ENCODE measurements at regions not wholly inside any gene's neighbourhood (a gene's known extent, or its start where the extent isn't known, plus 50 kb on each side); places are given as distances from the start of the nearest gene placed in this dataset.

DNA sequence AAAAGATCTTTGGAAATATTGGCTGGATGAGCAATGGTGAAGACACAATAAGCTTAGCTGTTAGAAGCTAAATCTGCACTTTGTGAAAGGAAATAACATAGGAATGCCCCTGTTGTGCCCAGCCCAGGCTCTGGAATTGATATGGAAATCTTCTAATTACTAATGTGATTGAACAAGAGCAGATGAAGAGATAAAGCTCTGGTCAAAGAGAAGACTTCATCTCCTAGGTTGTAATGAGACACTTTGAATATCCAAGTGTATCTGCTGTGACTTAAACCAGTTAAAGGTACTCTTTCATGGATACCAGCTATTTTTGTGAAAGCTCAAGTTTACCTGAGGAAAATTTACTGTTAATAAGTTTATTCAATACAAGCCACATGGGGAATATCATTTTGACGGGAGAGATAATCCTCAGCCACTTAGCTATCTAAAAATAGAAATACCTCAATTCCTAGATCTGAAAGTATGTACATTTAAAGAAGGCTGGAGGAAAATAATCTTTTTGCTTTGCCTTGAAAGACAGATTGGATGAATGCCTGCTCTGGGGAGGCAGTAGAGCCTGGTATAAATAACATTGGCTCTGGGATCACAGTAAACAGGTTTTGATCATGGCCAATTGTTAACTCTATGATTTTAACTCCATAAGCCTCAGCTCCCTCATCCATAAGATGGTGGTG lies 494.0 kb upstream of the B3GALT2 start:
- Histone ChIP-seq H3K36me3 (ENCODE audit: control insufficient read depth in 2 of 2, insufficient read depth in 2 of 2, low read length in 1 of 2) (no peaks in the 10 kb centered on the region), H3K9me3 (ENCODE audit: control insufficient read depth in 2 of 2, insufficient read depth in 1 of 2, low read length in 1 of 2) (no peaks in the 10 kb centered on the region), H3K4me3 (ENCODE audit: low read length in 2 of 2) (no peak overlapping the region), H3K27ac (ENCODE audit: low read depth in 1 of 2, low read length in 1 of 2) (no peak overlapping the region), H3K4me1 (ENCODE audit: control insufficient read depth in 2 of 2, insufficient read depth in 2 of 2, low read length in 2 of 2) (no peaks in the 10 kb centered on the region), H3K27me3 (ENCODE audit: control insufficient read depth in 2 of 2, insufficient read depth in 1 of 2, low read length in 1 of 2) (no peaks in the 10 kb centered on the region)
- WGBS: 69% methylated on average over 1 of the region's 1 CpG
- DNase-seq (ENCODE audit: low read depth in 6 of 9, low spot score in 9 of 9): no peak

DNA sequence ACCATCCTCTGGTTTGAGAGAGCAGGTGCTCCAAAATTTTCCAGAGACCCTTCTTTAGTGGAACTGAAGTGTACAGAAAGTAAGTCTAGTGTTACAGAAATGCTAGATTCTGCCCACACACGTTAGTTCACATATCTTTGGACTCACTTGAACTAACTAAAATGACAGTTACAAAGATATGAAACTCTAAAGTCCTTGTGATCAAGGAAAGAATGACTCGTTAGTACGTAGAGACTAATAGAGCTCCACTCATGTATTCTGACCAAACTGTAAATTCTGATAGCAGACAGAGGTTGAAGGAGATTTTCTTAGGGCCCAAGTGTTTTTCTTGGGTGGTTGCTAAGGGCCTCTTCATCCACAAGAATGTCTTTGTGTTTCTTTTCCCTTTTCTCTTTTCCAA lies 491.5 kb upstream of the B3GALT2 start:
- no peaks in the 10 kb centered on the region for H3K27me3 ChIP-seq (ENCODE audit: control insufficient read depth in 2 of 2, insufficient read depth in 1 of 2, low read length in 1 of 2)
- no peaks in the 10 kb centered on the region for H3K4me1 ChIP-seq (ENCODE audit: control insufficient read depth in 2 of 2, insufficient read depth in 2 of 2, low read length in 2 of 2)
- no peaks in the 10 kb centered on the region for H3K9me3 ChIP-seq (ENCODE audit: control insufficient read depth in 2 of 2, insufficient read depth in 1 of 2, low read length in 1 of 2)
- no peak overlapping the region for H3K4me3 ChIP-seq (ENCODE audit: low read length in 2 of 2)
- no peak for DNase-seq (ENCODE audit: low read depth in 6 of 9, low spot score in 9 of 9)
- WGBS: 92% methylated on average over 3 of the region's 3 CpGs
- no peak overlapping the region for H3K27ac ChIP-seq (ENCODE audit: low read depth in 1 of 2, low read length in 1 of 2)
- H3K36me3 ChIP-seq (ENCODE audit: control insufficient read depth in 2 of 2, insufficient read depth in 2 of 2, low read length in 1 of 2): no peaks in the 10 kb centered on the region

DNA sequence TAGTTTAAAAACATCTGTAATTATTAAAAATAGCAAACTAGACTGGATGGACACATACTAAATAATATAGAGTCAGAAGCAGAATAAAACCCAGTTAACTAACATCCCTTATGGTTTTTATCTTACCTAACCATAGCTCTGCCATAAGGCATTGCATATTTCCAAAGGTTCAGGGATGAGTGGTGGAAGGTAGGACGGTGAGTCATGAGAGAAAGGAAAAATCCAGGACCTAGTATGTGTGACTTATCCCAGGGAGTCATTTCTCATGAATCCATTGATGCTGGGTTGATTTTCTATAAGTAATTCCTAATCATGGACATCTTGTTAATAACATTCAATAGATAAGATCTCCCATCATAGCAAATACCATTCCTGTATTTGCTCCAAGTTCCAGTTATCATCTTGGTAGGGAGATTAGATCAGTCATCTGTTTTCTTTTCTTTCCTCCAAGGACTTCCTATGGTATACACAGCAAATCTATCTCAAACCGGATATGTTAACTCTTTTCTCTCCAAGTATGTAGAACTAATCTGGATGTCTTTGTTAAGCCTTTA lies 490.7 kb upstream of the B3GALT2 start:
- no peak overlapping the region for H3K4me3 ChIP-seq (ENCODE audit: low read length in 2 of 2)
- H3K36me3 ChIP-seq (ENCODE audit: control insufficient read depth in 2 of 2, insufficient read depth in 2 of 2, low read length in 1 of 2): no peaks in the 10 kb centered on the region
- no peaks in the 10 kb centered on the region for H3K4me1 ChIP-seq (ENCODE audit: control insufficient read depth in 2 of 2, insufficient read depth in 2 of 2, low read length in 2 of 2)
- H3K9me3 ChIP-seq (ENCODE audit: control insufficient read depth in 2 of 2, insufficient read depth in 1 of 2, low read length in 1 of 2): no peaks in the 10 kb centered on the region
- H3K27ac ChIP-seq (ENCODE audit: low read depth in 1 of 2, low read length in 1 of 2): no peak overlapping the region
- WGBS: 66% methylated on average over 2 of the region's 2 CpGs
- no peak for DNase-seq (ENCODE audit: low read depth in 6 of 9, low spot score in 9 of 9)
- no peaks in the 10 kb centered on the region for H3K27me3 ChIP-seq (ENCODE audit: control insufficient read depth in 2 of 2, insufficient read depth in 1 of 2, low read length in 1 of 2)

DNA sequence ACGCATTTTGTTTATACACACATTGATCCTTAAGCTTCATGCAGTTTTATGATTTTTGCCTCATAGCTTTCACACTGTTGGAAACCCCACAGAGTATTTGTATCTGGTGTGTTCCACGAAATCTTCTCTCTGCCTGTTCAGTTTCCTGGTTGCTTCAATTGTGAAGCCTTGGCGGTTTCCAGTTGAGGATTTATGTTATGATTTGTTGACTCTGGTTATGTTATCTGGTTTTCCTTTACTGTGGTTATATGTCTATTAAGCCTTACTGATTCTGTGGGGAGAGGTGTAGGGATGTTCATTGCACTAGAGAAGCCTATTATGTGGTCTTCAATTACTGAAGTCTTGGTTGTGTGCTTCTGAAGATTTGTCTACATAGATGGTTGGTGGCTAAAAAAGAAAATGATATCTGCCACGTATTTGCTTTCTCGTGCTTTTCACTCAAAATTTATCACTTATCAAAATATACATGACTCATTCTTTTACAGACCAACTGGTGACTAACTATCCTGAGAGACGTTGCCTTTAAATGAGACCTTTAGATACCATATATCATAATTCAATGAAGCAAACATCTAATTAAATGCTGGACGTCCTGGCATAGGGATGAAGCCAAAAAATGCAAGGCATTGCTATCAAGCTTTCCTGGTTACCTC lies 488.0 kb upstream of the B3GALT2 start:
- H3K4me1 ChIP-seq (ENCODE audit: control insufficient read depth in 2 of 2, insufficient read depth in 2 of 2, low read length in 2 of 2): no peaks in the 10 kb centered on the region
- no peak overlapping the region for H3K4me3 ChIP-seq (ENCODE audit: low read length in 2 of 2)
- DNase-seq (ENCODE audit: low read depth in 6 of 9, low spot score in 9 of 9): no peak
- H3K36me3 ChIP-seq (ENCODE audit: control insufficient read depth in 2 of 2, insufficient read depth in 2 of 2, low read length in 1 of 2): no peaks in the 10 kb centered on the region
- WGBS: 92% methylated on average over 7 of the region's 7 CpGs
- no peaks in the 10 kb centered on the region for H3K27me3 ChIP-seq (ENCODE audit: control insufficient read depth in 2 of 2, insufficient read depth in 1 of 2, low read length in 1 of 2)
- no peak overlapping the region for H3K27ac ChIP-seq (ENCODE audit: low read depth in 1 of 2, low read length in 1 of 2)
- H3K9me3 ChIP-seq (ENCODE audit: control insufficient read depth in 2 of 2, insufficient read depth in 1 of 2, low read length in 1 of 2): no peaks in the 10 kb centered on the region

DNA sequence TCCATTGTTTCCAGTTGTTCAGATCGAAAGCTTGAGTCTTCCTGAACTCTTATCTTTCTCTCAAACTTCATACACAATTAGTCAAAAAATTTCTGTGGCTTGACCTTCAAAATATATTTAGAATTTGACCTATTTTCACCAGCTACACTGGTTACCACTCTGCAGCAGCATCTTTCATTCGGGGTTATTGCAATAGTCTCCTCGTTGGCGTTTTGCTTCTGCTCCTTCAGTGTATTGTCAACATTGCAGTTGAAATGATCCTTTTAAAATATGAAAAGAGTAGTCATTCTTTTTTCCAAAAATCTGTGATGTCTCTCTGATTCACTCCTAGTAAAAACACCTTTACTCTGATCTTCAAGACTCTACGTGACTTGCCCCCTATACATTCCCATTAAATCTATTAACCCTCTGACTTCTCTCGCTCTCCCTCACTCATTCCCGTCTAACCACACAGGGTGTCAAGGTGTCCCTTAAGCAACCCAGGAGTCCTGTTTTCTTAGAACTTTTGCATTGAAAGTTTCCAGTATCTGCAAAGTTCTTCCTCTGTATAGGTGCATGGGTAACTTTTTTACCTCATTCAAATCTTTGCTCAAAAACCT lies 480.2 kb upstream of the B3GALT2 start:
- no peak for DNase-seq (ENCODE audit: low read depth in 6 of 9, low spot score in 9 of 9)
- H3K4me1 ChIP-seq (ENCODE audit: control insufficient read depth in 2 of 2, insufficient read depth in 2 of 2, low read length in 2 of 2): no peaks in the 10 kb centered on the region
- 98% methylated on average over 7 of the region's 7 CpGs for WGBS
- no peak overlapping the region for H3K27ac ChIP-seq (ENCODE audit: low read depth in 1 of 2, low read length in 1 of 2)
- H3K27me3 ChIP-seq (ENCODE audit: control insufficient read depth in 2 of 2, insufficient read depth in 1 of 2, low read length in 1 of 2): no peaks in the 10 kb centered on the region
- no peak overlapping the region for H3K4me3 ChIP-seq (ENCODE audit: low read length in 2 of 2)
- no peaks in the 10 kb centered on the region for H3K36me3 ChIP-seq (ENCODE audit: control insufficient read depth in 2 of 2, insufficient read depth in 2 of 2, low read length in 1 of 2)
- H3K9me3 ChIP-seq (ENCODE audit: control insufficient read depth in 2 of 2, insufficient read depth in 1 of 2, low read length in 1 of 2): no peaks in the 10 kb centered on the region

DNA sequence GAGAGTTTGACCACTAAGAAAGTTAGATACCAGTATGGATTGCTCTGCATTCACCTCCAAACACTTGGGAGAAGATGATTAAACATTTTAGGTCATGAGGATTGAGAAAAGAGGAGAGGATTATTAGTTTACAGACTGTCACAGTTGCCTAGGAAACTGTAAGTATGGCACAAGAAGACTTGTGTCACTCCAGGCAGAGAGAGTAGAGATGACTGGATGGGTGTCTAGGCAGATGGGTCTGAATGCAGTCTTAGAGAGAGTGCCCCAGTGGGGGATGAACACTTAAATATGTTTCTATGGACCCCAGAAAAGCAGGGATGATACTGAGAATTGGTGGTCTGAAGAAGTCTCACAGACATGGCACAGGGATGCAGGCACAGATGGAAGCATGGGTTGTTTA lies 477.6 kb upstream of the B3GALT2 start:
- no peaks in the 10 kb centered on the region for H3K36me3 ChIP-seq (ENCODE audit: control insufficient read depth in 2 of 2, insufficient read depth in 2 of 2, low read length in 1 of 2)

DNA sequence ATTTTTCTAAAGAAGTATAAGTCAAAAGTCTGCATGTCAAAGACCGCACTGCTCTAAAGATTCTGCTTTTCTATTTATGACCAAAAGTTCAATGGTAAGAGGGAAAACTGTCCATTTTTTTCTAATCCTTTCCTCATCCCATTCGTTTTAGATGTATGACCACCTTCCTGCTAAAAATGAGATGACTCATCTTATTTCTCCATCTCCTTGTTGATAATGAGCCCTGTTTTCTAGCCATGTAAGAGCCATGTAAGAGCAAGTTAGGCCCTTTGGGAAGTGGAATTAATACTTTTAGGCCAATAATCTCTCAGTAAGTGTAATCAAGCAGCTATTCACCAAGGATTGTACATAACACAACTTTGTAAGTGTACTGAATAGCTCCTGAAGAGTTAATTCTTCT lies 475.6 kb upstream of the B3GALT2 start:
- DNase-seq (ENCODE audit: low read depth in 6 of 9, low spot score in 9 of 9): no peak
- no peaks in the 10 kb centered on the region for H3K27me3 ChIP-seq (ENCODE audit: control insufficient read depth in 2 of 2, insufficient read depth in 1 of 2, low read length in 1 of 2)

More for the DNA sequence above, 477.6 kb upstream of the B3GALT2 start:
- H3K4me3 ChIP-seq (ENCODE audit: low read length in 2 of 2): no peak overlapping the region
- H3K4me1 ChIP-seq (ENCODE audit: control insufficient read depth in 2 of 2, insufficient read depth in 2 of 2, low read length in 2 of 2): no peaks in the 10 kb centered on the region
- no peaks in the 10 kb centered on the region for H3K9me3 ChIP-seq (ENCODE audit: control insufficient read depth in 2 of 2, insufficient read depth in 1 of 2, low read length in 1 of 2)
- DNase-seq (ENCODE audit: low read depth in 6 of 9, low spot score in 9 of 9): no peak
- no peaks in the 10 kb centered on the region for H3K27me3 ChIP-seq (ENCODE audit: control insufficient read depth in 2 of 2, insufficient read depth in 1 of 2, low read length in 1 of 2)
- H3K27ac ChIP-seq (ENCODE audit: low read depth in 1 of 2, low read length in 1 of 2): no peak overlapping the region

DNA sequence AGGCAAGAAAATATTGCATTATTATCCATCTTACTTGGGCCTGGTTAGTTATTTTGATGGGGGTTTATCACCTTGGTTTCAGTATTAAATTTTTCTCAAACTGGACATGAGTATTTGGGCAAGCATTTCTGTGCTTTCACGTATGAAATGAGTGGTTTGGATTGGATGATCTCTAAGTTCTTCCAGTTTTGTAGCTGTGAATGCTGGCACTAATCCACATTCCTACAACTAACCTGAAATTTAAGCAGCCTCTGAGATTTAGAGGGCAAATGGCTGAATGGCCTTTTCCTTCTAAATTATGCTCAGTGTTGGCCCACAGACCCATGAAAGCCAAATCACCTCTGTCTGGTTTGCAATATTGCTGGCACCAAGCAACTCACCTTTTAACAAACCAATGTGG lies 475.0 kb upstream of the B3GALT2 start:
- 88% methylated on average over 1 of the region's 1 CpG for WGBS
- no peaks in the 10 kb centered on the region for H3K36me3 ChIP-seq (ENCODE audit: control insufficient read depth in 2 of 2, insufficient read depth in 2 of 2, low read length in 1 of 2)

More for the DNA sequence above, 475.6 kb upstream of the B3GALT2 start:
- WGBS: 92% methylated on average over 2 of the region's 2 CpGs
- Histone ChIP-seq H3K4me3 (ENCODE audit: low read length in 2 of 2) (no peak overlapping the region), H3K27ac (ENCODE audit: low read depth in 1 of 2, low read length in 1 of 2) (no peak overlapping the region), H3K4me1 (ENCODE audit: control insufficient read depth in 2 of 2, insufficient read depth in 2 of 2, low read length in 2 of 2) (no peaks in the 10 kb centered on the region), H3K9me3 (ENCODE audit: control insufficient read depth in 2 of 2, insufficient read depth in 1 of 2, low read length in 1 of 2) (no peaks in the 10 kb centered on the region), H3K36me3 (ENCODE audit: control insufficient read depth in 2 of 2, insufficient read depth in 2 of 2, low read length in 1 of 2) (no peaks in the 10 kb centered on the region)

DNA sequence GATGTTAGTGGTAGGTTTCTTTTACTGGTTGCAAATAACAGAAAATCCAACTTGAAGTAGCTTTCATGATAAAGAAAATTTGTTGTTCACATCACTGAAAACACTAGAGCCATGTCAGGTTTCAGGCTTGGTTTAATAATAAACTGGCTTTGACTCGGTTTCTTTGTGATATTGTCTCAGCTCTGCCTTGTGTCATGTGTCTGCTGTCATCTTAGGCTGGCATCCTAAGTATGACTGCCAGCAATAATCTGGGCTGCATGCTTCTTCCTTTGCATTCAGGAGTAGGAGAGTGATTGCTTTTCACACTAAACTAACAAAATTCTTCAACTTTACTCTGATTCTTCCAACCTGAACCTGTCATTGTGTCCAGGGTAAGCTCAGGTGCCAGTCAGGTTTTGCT lies 474.0 kb upstream of the B3GALT2 start:
- 93% methylated on average over 1 of the region's 1 CpG for WGBS
- Histone ChIP-seq H3K27ac (ENCODE audit: low read depth in 1 of 2, low read length in 1 of 2) (no peak overlapping the region), H3K4me1 (ENCODE audit: control insufficient read depth in 2 of 2, insufficient read depth in 2 of 2, low read length in 2 of 2) (no peaks in the 10 kb centered on the region), H3K9me3 (ENCODE audit: control insufficient read depth in 2 of 2, insufficient read depth in 1 of 2, low read length in 1 of 2) (no peaks in the 10 kb centered on the region), H3K36me3 (ENCODE audit: control insufficient read depth in 2 of 2, insufficient read depth in 2 of 2, low read length in 1 of 2) (no peaks in the 10 kb centered on the region), H3K4me3 (ENCODE audit: low read length in 2 of 2) (no peak overlapping the region), H3K27me3 (ENCODE audit: control insufficient read depth in 2 of 2, insufficient read depth in 1 of 2, low read length in 1 of 2) (no peaks in the 10 kb centered on the region)
- no peak for DNase-seq (ENCODE audit: low read depth in 6 of 9, low spot score in 9 of 9)

More for the DNA sequence above, 475.0 kb upstream of the B3GALT2 start:
- H3K4me3 ChIP-seq (ENCODE audit: low read length in 2 of 2): no peak overlapping the region
- H3K4me1 ChIP-seq (ENCODE audit: control insufficient read depth in 2 of 2, insufficient read depth in 2 of 2, low read length in 2 of 2): no peaks in the 10 kb centered on the region
- no peaks in the 10 kb centered on the region for H3K9me3 ChIP-seq (ENCODE audit: control insufficient read depth in 2 of 2, insufficient read depth in 1 of 2, low read length in 1 of 2)
- H3K27ac ChIP-seq (ENCODE audit: low read depth in 1 of 2, low read length in 1 of 2): no peak overlapping the region
- DNase-seq (ENCODE audit: low read depth in 6 of 9, low spot score in 9 of 9): no peak
- H3K27me3 ChIP-seq (ENCODE audit: control insufficient read depth in 2 of 2, insufficient read depth in 1 of 2, low read length in 1 of 2): no peaks in the 10 kb centered on the region
